Loucy (cell line): ENCODE measurements at regions not wholly inside any gene's neighbourhood (a gene's known extent, or its start where the extent isn't known, plus 50 kb on each side); places are given as distances from the start of the nearest gene placed in this dataset.

Source experiments
- EZH2phosphoT487 ChIP-seq: fragments of 200-600 bp; IDR thresholded peaks from 2 replicates; pipeline ENCODE4 v1.6.1; 2018; ENCODE audit warnings: antibody characterized with exemption, mild to moderate bottlenecking, moderate library complexity, borderline replicate concordance
- TF ChIP-seq, protein P1 (sequence below): fragments of 200-600 bp; sonication (generic); conservative IDR thresholded peaks from 2 replicates; pipeline ENCODE4 v1.5.1; 2014; ENCODE audit warnings: mild to moderate bottlenecking, antibody characterized with exemption, low read length

DNA sequence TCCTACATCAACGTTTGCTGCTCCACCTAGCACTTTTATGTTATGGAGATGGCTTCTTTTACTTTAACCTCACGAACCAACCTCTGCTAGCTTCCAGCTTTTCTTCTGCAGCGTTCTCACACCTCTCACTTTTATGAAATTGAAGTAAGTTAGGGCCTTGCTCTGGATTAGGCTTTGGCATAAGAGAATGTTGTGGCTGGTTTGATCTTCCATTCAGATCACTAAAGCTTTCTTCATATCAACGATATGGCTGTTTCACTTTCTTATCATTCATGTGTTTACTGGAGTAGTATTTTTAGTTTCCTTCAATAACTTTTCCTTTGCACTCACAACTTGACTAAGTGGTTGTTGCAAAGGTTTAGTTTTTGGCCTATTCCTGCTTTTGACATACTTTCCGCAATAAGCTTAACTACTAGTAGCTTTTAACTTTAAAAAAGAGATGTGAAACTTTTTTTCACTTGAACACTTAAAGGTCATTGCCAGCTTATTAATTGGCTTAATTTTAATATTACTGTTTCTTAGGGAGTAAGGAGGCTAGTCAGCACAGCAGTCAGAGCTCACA is 60.0 kb upstream of the SPRY2 start:
- TF ChIP-seq, protein P1, sequence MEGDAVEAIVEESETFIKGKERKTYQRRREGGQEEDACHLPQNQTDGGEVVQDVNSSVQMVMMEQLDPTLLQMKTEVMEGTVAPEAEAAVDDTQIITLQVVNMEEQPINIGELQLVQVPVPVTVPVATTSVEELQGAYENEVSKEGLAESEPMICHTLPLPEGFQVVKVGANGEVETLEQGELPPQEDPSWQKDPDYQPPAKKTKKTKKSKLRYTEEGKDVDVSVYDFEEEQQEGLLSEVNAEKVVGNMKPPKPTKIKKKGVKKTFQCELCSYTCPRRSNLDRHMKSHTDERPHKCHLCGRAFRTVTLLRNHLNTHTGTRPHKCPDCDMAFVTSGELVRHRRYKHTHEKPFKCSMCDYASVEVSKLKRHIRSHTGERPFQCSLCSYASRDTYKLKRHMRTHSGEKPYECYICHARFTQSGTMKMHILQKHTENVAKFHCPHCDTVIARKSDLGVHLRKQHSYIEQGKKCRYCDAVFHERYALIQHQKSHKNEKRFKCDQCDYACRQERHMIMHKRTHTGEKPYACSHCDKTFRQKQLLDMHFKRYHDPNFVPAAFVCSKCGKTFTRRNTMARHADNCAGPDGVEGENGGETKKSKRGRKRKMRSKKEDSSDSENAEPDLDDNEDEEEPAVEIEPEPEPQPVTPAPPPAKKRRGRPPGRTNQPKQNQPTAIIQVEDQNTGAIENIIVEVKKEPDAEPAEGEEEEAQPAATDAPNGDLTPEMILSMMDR, result no peak
- TF ChIP-seq EZH2phosphoT487, result no peak
